Erythroblast (primary cell): ENCODE measurements at regions not wholly inside any gene's neighbourhood (a gene's known extent, or its start where the extent isn't known, plus 50 kb on each side); places are given as distances from the start of the nearest gene placed in this dataset.
"Not testable (repeated sequence)": the region's sequence is repeated elsewhere in the genome, so short reads cannot be mapped to it uniquely, and the experiment has no call there.

Source experiments
- DNase-seq, 2 experiments: peaks; one replicate each; lab custom pipeline; 2025; lab: John Stamatoyannopoulos, UW
- GATA1 ChIP-seq: IDR thresholded peaks from 2 replicates; pipeline ENCODE4 v1.6.1; 2011; ENCODE audit warnings: low read depth, mild to moderate bottlenecking, control low read depth, low read length, moderate library complexity
- POLR2A ChIP-seq: IDR thresholded peaks from 2 replicates; pipeline ENCODE4 v1.6.1; 2011; ENCODE audit warnings: mild to moderate bottlenecking, low read length

DNA sequence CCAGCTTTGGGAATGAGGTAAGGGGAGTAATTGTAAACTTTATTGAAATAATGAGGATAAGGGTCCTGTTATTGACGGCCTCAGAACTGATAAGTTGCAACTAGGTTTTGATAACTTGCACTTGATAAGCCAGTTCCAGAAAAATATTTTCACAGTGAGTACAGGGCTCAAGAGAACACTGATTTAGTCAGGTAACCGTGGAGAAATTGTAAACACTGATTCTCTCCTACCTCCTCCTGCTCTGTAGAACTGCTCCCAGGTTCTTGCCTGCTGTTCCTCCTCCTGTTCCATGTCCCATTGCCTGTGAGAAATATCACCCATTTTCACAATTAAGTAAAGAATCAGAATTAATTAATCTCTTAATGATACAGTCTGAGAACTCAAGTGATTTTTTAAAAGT lies 55.0 kb upstream of the CXXC4 start:
- TF ChIP-seq POLR2A (no peak), GATA1 (no peak)
- no peak for DNase-seq

DNA sequence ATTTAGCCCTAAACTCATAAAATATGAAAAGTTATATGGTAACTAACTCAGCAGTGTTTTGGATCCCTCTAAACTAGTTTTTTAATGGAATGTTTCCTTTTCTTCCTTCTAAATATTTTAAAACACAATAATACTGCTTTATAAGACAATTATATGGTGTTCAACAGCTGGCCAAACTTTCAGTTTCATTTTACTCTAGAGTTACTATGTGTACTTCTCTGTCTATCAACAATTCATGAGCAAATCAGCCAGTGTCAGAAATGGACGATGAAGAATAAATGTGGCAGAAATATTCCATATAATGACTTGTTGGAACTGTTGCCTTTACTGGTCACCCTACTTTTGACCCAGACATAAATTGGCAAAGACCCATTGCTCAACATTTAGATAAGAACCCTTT lies 64.8 kb upstream of the CXXC4 start:
- TF ChIP-seq GATA1 = no peak
- no peak for DNase-seq

DNA sequence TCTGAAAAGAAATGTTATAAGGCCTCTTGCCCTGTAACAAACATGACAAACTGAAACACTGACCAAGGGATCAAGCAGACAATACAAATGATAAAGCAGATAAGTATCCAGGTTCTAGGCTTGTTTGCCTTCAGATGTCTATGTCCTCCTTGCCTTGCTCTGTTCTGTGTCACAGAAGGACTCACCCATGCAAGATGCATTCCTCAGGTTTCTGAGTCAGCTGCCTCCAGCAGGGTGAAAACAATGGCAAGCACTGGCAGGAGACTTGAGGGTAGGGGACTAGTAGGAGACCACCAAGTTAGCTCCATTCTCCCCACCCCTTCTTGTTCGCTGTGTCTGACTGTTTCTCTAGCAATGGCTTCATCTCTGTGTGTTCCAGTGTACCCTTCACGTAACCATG lies 76.6 kb upstream of the CXXC4 start:
- TF ChIP-seq GATA1 (no peak), POLR2A (no peak)
- no peak for DNase-seq

DNA sequence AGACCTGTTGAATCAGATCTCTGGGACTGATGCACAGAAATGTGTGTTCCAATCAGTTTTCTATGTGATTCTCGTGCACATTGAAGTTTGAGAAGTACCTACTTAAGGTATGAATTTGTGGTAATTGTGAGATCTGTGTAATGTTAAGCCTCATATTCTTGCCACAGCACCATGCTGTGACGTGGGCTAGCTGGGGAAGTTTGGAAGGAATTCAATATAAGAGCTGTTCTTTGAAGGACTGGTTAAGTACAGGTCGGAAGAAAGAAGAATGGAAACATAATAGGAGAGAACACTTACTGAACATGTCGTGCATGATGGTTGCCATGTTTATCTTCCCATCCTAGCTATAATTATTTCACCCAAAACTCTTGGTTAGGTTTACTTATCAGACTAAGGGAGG lies 79.7 kb upstream of the CXXC4 start:
- no peak for TF ChIP-seq POLR2A
- TF ChIP-seq GATA1 = no peak
- no peak for DNase-seq

DNA sequence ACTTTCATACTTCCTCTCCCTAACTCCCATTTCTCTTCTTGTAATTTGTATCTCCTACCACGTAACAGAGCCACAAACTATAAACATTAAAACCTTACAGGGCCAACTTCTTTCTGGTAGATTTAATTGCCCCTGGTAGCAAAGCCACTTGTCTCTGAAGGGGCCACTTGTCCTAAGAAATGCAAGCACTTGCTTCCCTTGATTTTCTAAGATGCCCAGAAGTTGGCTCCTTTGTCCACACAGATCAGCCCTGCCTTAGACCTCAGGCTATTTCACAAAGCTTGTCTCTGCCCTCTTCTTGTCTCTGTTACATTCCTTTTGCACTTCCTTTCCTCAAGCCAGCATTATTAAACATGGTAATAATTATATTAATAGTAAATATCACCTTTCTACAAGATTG lies 80.6 kb upstream of the CXXC4 start:
- no peak for DNase-seq
- TF ChIP-seq POLR2A (no peak), GATA1 (no peak)

DNA sequence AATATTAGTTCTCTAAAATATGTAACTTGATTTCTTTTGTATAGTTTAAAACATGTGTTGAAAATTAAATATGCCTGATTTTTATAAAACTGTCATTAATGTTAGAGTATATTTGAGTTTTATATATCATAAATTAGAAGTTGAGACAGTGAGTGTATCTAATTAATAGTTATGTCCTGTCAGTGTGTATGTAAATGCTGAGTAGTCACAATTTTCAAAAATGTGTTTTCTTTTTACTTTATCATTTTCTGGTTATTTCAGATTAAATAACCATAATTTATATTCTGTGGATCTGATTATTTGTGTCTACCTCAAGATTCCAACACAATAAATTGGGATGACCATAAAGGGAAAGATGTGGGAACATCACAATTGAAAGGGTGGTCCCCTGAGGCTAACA lies 82.7 kb upstream of the CXXC4 start:
- TF ChIP-seq GATA1 = no peak
- no peak for TF ChIP-seq POLR2A
- DNase-seq = no peak

DNA sequence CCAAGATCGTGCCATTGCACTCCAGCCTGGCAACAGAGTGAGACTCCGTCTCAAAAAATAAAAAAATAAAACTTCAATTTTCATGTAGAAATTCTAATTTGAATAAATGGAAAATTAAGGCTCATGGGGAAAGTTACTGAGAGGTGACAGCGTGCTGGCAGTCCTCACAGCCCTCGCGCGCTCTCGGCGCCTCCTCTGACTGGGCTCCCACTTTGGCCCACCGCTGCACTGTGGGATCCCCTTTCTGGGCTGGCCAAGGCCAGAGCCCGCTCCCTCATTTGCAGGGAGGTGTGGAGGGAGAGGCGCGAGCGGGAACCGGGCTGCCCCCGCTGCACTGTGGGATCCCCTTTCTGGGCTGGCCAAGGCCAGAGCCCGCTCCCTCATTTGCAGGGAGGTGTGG lies 86.8 kb upstream of the CXXC4 start:
- not testable (repeated sequence) for DNase-seq

DNA sequence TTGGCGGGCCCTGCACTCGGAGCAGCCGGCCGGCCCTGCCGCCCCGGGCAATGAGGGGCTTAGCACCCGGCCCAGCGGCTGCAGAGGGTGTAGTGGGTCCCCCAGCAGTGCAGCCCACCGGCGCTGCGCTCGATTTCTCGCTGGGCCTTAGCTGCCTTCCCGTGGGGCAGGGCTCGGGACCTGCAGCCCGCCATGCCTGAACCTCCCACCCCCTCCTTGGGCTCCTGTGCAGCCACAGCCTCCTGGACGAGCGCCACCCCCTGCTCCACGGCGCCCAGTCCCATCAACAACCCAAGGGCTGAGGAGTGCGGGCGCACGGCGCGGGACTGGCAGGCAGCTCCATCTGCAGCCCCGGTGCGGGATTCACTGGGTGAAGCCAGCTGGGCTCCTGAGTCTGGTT lies 87.4 kb upstream of the CXXC4 start:
- DNase-seq = not testable (repeated sequence)

DNA sequence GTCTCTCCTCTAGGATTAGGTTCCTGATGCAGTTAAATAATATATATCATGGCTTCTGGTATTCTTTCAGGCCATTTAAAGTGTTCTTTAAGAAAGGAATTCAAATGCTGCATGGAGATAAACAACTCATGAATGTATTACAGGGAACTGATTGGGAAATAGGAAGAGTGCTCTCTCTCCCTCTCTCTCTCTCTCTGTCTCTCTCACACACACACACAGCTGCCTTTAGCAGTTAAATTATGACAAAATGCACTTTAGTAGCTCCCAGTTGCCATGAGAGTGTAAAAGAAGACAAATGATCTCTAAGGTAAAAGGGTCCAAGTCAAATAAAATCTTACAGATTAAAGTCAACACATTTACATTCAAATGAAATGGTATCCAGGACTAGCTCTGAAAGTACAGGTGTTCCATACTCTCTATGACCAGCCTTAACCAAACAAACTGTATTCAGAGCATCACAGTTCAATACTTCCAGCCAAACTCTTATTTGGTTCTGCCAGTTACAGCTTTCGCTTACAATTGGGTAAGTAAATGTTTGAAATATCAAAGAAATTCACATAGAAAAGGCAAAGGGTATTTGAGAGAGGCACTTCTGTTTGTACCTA lies 94.7 kb upstream of the CXXC4 start:
- no peak for TF ChIP-seq POLR2A
- TF ChIP-seq GATA1 = no peak
- DNase-seq = no peak

DNA sequence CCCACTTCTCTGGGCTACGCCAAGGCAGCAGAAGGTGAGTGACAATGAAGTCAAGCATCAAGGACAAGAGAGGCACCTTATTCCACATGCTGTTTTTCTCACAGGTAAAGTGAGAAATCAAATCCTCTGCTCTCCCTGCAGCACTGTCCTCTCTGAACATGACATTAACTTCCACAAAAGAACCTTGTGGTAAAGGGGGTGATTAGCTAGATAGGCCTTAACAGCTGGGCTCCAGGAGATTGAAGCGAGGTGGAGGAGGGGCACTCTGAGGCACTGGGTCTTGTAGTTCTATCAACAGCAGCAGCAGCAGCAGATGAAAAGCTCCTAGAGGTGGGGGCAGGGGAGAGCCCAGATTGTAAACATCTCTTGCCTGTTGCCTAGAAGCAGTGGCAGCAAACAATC lies 96.8 kb upstream of the CXXC4 start:
- DNase-seq = no peak

DNA sequence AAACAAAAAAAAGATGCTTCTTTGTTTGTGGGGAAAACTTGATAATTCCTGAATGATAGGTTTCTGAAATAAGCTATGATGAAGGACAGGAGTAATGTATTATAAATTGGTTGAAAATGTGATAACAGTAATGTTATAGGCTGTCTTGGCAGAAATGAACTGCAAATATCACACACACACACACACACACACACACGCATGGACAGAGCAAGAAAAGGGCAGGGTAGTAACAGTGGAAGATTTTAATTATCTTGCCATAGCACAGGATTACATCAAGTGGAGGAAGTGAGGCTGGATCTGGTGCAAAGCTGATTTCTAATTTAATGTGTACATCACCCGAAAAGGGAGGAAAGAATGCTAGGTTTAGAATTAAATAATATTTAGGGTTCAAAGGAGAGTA lies 97.5 kb upstream of the CXXC4 start:
- no peak for DNase-seq
- TF ChIP-seq GATA1 (no peak), POLR2A (no peak)

More for the DNA sequence above, 96.8 kb upstream of the CXXC4 start:
- TF ChIP-seq GATA1 = no peak
- no peak for TF ChIP-seq POLR2A

DNA sequence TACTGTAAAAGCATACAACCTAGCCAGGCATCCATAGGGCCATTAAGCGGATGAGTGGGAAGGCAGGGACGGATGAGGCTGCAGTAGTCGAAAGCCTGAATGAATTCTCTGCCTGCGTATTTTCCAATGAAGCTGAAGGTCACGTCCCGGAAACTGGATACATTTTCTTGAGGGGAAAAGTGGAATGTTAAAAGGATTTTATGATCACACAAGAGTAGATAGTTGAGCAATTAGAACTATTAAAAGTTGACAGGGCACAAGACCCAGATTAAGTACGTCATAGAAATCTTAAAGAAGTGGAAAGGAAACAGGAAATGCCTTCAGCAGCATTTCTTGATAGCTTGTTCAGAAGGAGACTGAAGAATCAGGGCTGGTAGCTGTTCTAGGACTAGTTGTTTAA lies 98.3 kb upstream of the CXXC4 start:
- DNase-seq = no peak
- TF ChIP-seq POLR2A = no peak
- no peak for TF ChIP-seq GATA1

DNA sequence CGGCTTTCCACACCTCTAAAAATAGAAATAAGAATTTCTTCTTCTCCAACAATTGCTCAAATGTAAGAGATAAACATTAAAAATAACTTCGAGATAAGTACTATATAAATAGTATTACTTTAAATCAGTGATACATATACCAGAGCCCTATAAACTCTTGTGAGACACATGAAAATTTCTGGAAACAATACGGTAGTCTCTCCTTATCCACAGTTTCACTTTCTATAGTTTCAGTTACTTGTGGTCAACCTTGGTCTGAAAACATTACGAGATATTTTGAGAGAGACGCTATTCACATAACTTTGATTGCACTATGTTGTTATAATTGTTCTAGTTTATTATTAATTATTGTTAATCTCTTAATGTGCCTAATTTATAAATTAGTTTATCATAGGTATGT lies 101.5 kb upstream of the CXXC4 start:
- no peak for TF ChIP-seq POLR2A
- no peak for TF ChIP-seq GATA1
- no peak for DNase-seq

DNA sequence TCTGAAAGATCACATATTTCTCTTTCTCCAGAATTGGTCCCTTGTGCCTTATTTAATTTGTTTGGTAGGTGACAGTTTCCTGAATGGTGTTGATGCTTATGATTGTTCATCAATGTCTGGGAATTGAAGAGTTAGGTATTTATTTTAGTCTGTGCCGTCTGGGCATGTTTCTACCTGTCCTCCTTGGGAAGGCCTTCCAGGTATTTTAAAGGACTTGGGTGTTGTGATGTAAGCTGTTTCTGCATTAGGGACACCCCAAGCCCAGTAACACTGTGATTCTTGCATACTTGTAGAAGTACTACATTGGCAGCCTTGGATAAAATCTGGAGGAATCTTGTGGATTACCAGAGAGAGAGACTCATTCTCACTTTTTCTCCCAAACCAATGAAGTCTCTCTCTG lies 120.8 kb upstream of the CXXC4 start:
- no peak for DNase-seq
- no peak for TF ChIP-seq POLR2A
- no peak for TF ChIP-seq GATA1

DNA sequence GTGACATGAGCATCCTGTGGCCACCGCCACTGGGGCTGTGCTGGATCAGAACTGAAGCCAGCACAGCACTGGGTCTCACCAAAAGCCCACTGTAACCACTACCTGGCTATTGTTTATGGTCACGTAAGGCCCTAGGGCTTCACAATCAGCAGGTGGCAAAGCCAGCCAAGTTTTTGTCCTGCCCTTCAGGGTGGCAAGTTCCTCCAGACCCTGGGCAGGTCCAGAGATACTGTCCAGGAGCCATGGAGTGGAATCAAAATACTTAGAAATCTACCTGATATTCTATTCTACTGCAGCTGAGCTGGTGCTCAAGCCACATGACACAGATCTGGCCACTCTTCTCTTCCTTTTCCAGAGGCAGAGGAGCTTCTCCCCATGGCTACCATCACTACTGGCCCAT lies 121.2 kb upstream of the CXXC4 start:
- TF ChIP-seq GATA1 = no peak
- no peak for TF ChIP-seq POLR2A
- no peak for DNase-seq

DNA sequence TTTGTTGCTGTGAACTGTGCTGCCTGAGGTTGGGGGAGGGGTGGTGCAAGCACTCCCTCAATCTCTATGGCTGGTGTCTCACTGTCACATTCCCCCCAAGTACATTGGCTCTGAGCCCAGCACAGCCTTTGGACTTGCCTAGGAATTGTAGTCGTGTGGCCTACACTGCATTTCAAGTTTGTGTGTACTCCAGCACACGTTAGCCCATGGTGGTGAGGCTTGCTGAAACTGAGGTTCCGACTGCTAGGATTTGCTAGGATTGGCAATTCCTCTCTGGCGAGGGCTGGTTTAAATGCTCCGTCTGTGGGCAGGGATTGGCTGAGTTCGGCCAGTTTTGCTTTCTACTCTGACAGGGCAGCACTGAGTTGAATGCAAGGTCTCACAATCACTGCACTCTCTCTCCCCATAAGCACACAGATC lies 121.7 kb upstream of the CXXC4 start:
- no peak for TF ChIP-seq GATA1
- no peak for TF ChIP-seq POLR2A
- DNase-seq = no peak

DNA sequence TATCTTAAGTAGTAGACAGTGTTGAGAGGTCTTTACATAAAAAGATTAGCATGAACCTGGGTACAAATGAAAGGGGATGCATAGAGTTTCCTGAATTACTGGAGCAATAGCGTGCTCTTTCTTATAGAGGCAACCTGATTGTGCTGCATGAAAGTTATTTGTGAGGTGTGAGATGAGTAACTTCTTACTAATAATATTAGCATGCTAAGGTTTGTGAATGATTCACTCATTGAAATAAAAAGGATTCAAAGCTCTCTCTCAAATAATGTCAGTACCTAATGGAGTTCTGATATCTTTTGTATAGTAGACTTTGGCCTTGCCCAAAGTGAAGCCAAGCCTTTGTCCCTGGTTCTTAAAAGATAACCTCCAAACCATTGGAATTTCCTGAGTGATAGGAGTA lies 131.0 kb upstream of the CXXC4 start:
- DNase-seq = no peak
- TF ChIP-seq GATA1 = no peak
- no peak for TF ChIP-seq POLR2A
